ENCODE measurements at regions not wholly inside any gene's neighbourhood (a gene's known extent, or its start where the extent isn't known, plus 50 kb on each side); places are given as distances from the start of the nearest gene placed in this dataset.

DNA sequence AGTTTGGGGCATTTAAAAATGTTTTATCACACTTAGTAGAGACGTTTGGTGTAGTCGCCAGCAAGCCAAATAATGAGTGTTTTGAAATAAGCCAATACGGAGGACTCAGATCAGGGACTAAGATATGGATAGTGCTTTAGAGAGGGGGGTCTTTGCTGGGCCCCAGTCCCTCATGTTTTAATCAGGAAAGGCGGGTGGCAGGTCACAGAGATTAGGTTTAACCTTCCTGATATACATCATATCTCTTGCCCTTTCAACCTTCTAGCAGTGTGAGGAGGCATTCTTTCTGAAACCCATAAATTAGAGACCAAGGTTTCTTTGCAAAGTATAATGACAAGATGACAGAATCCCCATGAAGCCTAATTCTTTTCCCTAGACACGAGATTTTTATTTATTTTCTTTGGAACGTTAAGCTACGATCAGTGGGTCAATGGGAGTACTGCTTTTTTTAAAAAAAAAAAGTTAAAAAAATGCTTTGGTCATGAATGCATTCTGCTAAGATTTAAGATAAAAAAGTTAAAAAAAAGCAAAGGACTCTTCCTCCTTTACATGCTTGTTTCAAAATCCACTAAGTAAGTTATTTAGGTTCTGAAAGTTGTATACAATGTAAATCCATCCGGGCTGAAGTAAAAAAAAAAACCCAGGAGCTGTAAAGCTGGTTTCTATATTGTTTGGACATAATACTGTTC, 572.1 kb upstream of the SALL1 start:
- Histone ChIP-seq H4K20me1 (ENCODE audit: insufficient read depth, low read length) (no peaks in the 10 kb centered on the region), H3K9me3 (ENCODE audit: low read depth, low read length) (no peaks in the 10 kb centered on the region), H3K4me2 (ENCODE audit: insufficient read depth, low read length) (no peak overlapping the region), H3K27ac (ENCODE audit: low read depth, low read length) (no peak overlapping the region), H3K27me3 (ENCODE audit: insufficient read depth, low read length) (no peaks in the 10 kb centered on the region), H3K4me3 (ENCODE audit: insufficient read depth, low read length) (no peak overlapping the region), H3K36me3 (ENCODE audit: insufficient read depth, low read length) (no peaks in the 10 kb centered on the region), H3K79me2 (ENCODE audit: insufficient read depth, low read length) (no peaks in the 10 kb centered on the region), H3K4me1 (ENCODE audit: insufficient read depth, low read length) (no peaks in the 10 kb centered on the region), H2AFZ (ENCODE audit: low read length) (no peak overlapping the region)
- TF ChIP-seq, protein P1, sequence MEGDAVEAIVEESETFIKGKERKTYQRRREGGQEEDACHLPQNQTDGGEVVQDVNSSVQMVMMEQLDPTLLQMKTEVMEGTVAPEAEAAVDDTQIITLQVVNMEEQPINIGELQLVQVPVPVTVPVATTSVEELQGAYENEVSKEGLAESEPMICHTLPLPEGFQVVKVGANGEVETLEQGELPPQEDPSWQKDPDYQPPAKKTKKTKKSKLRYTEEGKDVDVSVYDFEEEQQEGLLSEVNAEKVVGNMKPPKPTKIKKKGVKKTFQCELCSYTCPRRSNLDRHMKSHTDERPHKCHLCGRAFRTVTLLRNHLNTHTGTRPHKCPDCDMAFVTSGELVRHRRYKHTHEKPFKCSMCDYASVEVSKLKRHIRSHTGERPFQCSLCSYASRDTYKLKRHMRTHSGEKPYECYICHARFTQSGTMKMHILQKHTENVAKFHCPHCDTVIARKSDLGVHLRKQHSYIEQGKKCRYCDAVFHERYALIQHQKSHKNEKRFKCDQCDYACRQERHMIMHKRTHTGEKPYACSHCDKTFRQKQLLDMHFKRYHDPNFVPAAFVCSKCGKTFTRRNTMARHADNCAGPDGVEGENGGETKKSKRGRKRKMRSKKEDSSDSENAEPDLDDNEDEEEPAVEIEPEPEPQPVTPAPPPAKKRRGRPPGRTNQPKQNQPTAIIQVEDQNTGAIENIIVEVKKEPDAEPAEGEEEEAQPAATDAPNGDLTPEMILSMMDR (IDR thresholded peaks at IDR 0.05; ENCODE audit: extremely low read depth, low read depth, low read length) = no peak
- DNase-seq (ENCODE audit: insufficient read length, low spot score, missing footprints) = no peak

DNA sequence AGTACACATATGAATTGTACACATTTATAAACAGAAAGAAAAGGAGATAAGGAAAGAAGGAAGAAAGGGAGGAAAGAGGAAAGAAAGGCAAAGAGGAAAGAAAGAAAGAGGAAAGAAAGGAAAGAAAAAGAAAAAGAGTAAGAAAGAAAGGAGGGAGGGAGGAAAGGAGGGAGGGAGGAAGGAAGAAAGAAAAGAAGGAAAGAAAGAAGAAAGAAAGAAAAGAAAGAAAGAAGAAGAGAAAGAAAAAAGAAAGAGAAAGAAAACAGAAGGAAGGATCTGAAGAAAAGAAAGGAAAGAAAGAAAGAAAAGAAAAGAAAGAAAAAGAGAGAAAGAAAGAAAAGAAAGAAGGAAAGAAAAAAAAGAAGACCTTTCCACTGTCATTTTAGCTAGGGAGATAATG, 571.4 kb upstream of the SALL1 start:
- Histone ChIP-seq H3K9me3 (ENCODE audit: low read depth, low read length) (no peaks in the 10 kb centered on the region), H3K4me2 (ENCODE audit: insufficient read depth, low read length) (no peak overlapping the region), H4K20me1 (ENCODE audit: insufficient read depth, low read length) (no peaks in the 10 kb centered on the region), H2AFZ (ENCODE audit: low read length) (no peak overlapping the region), H3K36me3 (ENCODE audit: insufficient read depth, low read length) (no peaks in the 10 kb centered on the region), H3K79me2 (ENCODE audit: insufficient read depth, low read length) (no peaks in the 10 kb centered on the region), H3K27me3 (ENCODE audit: insufficient read depth, low read length) (no peaks in the 10 kb centered on the region), H3K4me1 (ENCODE audit: insufficient read depth, low read length) (no peaks in the 10 kb centered on the region), H3K27ac (ENCODE audit: low read depth, low read length) (no peak overlapping the region), H3K4me3 (ENCODE audit: insufficient read depth, low read length) (no peak overlapping the region)
- TF ChIP-seq, protein P1 (IDR thresholded peaks at IDR 0.05; ENCODE audit: extremely low read depth, low read depth, low read length) = no peak
- no peak for DNase-seq (ENCODE audit: insufficient read length, low spot score, missing footprints)

DNA sequence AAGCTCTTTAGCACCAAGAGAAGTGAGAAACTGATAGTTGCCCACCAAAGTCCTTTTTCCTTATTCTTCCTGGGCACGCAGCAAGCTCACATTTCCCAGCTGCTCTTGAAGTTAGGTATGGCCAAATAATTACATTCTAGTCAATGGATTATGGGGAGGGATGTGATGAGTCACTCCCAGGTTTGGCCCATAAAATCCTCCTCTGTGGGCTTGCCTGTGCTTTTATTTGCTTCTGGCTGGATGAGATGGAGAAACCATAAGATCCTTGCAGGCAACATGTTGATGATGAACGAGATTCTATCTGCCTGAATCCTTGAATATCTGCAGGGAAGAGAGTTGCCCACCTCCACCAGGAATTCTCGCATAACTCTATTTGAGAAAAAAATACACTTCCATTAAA, 568.3 kb upstream of the SALL1 start:
- no peak overlapping the region for H2AFZ ChIP-seq (ENCODE audit: low read length)
- no peaks in the 10 kb centered on the region for H3K79me2 ChIP-seq (ENCODE audit: insufficient read depth, low read length)
- no peaks in the 10 kb centered on the region for H3K4me1 ChIP-seq (ENCODE audit: insufficient read depth, low read length)
- H3K27ac ChIP-seq (ENCODE audit: low read depth, low read length) = no peak overlapping the region
- no peak for DNase-seq (ENCODE audit: insufficient read length, low spot score, missing footprints)
- TF ChIP-seq, protein P1 (IDR thresholded peaks at IDR 0.05; ENCODE audit: extremely low read depth, low read depth, low read length) = no peak
- H3K4me2 ChIP-seq (ENCODE audit: insufficient read depth, low read length) = no peak overlapping the region
- no peak overlapping the region for H3K4me3 ChIP-seq (ENCODE audit: insufficient read depth, low read length)
- no peaks in the 10 kb centered on the region for H3K36me3 ChIP-seq (ENCODE audit: insufficient read depth, low read length)
- H4K20me1 ChIP-seq (ENCODE audit: insufficient read depth, low read length) = no peaks in the 10 kb centered on the region
- no peaks in the 10 kb centered on the region for H3K27me3 ChIP-seq (ENCODE audit: insufficient read depth, low read length)
- H3K9me3 ChIP-seq (ENCODE audit: low read depth, low read length) = no peaks in the 10 kb centered on the region

DNA sequence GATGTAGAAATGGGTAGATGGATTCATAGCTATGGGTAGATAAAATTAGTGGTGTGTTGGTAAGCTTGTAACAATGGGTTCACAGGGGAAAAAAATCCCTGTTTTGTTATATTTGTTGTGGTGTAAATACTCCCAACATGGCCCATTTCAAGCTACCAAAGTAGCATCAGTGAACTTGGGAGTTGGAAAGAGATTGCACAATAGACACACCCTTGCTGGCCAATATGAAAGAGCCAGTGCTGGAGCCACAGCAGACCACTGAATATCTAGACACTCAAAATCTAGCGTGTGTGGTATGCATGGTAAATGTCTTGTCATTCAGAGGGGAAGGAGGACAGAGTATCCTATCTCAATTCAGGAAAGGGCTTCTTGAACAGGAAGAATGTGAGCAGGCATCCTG, 565.1 kb upstream of the SALL1 start:
- Histone ChIP-seq H3K36me3 (ENCODE audit: insufficient read depth, low read length) (no peaks in the 10 kb centered on the region), H2AFZ (ENCODE audit: low read length) (no peak overlapping the region), H3K4me3 (ENCODE audit: insufficient read depth, low read length) (no peak overlapping the region), H3K9me3 (ENCODE audit: low read depth, low read length) (no peaks in the 10 kb centered on the region), H4K20me1 (ENCODE audit: insufficient read depth, low read length) (no peaks in the 10 kb centered on the region), H3K27ac (ENCODE audit: low read depth, low read length) (no peak overlapping the region), H3K27me3 (ENCODE audit: insufficient read depth, low read length) (no peaks in the 10 kb centered on the region), H3K79me2 (ENCODE audit: insufficient read depth, low read length) (no peaks in the 10 kb centered on the region), H3K4me1 (ENCODE audit: insufficient read depth, low read length) (no peaks in the 10 kb centered on the region), H3K4me2 (ENCODE audit: insufficient read depth, low read length) (no peak overlapping the region)
- no peak for DNase-seq (ENCODE audit: insufficient read length, low spot score, missing footprints)
- TF ChIP-seq, protein P1 (IDR thresholded peaks at IDR 0.05; ENCODE audit: extremely low read depth, low read depth, low read length) = no peak
